HG02763 (cell line): ENCODE measurements at regions not wholly inside any gene's neighbourhood (a gene's known extent, or its start where the extent isn't known, plus 50 kb on each side); places are given as distances from the start of the nearest gene placed in this dataset.

ENCODE experiments used
- ATAC-seq: cut with Tn5 transposase; IDR thresholded peaks from one replicate; pipeline ENCODE4 v1.9.1; 2021; ENCODE audit warnings: mild to moderate bottlenecking, moderate library complexity; ENCODE audit not compliant: unreplicated experiment

GRCh38 chr2:133717497-133717896 is 149.2 kb upstream of the NCKAP5 start:
- no peak for ATAC-seq

- no peak for ATAC-seq
Observed at GRCh38 chr2:133718688-133719201, 150.5 kb upstream of the NCKAP5 start.

GRCh38 chr2:133720429-133720828 is 152.2 kb upstream of the NCKAP5 start:
- no peak for ATAC-seq

GRCh38 chr2:133721118-133721517 is 152.9 kb upstream of the NCKAP5 start:
- no peak for ATAC-seq

GRCh38 chr2:133723133-133723532 is 154.9 kb upstream of the NCKAP5 start:
- no peak for ATAC-seq

GRCh38 chr2:133726973-133727372 is 158.7 kb upstream of the NCKAP5 start:
- no peak for ATAC-seq

- no peak for ATAC-seq
Observed at GRCh38 chr2:133732059-133732458, 163.8 kb upstream of the NCKAP5 start.

GRCh38 chr2:133732982-133733900 is 165.0 kb upstream of the NCKAP5 start:
- ATAC-seq = no peak

GRCh38 chr2:133733901-133734255 is 165.6 kb upstream of the NCKAP5 start:
- no peak for ATAC-seq

- no peak for ATAC-seq
Observed at GRCh38 chr2:133734716-133735495, 166.6 kb upstream of the NCKAP5 start.

- no peak for ATAC-seq
Observed at GRCh38 chr2:133736674-133737073, 168.4 kb upstream of the NCKAP5 start.

- ATAC-seq = no peak
Observed at GRCh38 chr2:133737242-133737993, 169.2 kb upstream of the NCKAP5 start.

- ATAC-seq = no peak
Observed at GRCh38 chr2:133739039-133739438, 170.8 kb upstream of the NCKAP5 start.

GRCh38 chr2:133740500-133740899 is 172.2 kb upstream of the NCKAP5 start:
- no peak for ATAC-seq

GRCh38 chr2:133748007-133748700 is 179.9 kb upstream of the NCKAP5 start:
- no peak for ATAC-seq

GRCh38 chr2:133753665-133754064 is 185.4 kb upstream of the NCKAP5 start:
- no peak for ATAC-seq

- ATAC-seq = no peak
Observed at GRCh38 chr2:133755480-133756300, 187.4 kb upstream of the NCKAP5 start.

- ATAC-seq = no peak
Observed at GRCh38 chr2:133756833-133757232, 188.6 kb upstream of the NCKAP5 start.

GRCh38 chr2:133760376-133760775 is 192.1 kb upstream of the NCKAP5 start:
- no peak for ATAC-seq

GRCh38 chr2:133765658-133766057 is 197.4 kb upstream of the NCKAP5 start:
- no peak for ATAC-seq
